AG08396 (cell line): ENCODE measurements at regions not wholly inside any gene's neighbourhood (a gene's known extent, or its start where the extent isn't known, plus 50 kb on each side); places are given as distances from the start of the nearest gene placed in this dataset.
"Not testable (repeated sequence)": the region's sequence is repeated elsewhere in the genome, so short reads cannot be mapped to it uniquely, and the experiment has no call there.

Experiments
- DNase-seq: peaks from one replicate; pipeline ENCODE4 v3.0.0; 2012; ENCODE audit warnings: low spot score, mixed read lengths

DNA sequence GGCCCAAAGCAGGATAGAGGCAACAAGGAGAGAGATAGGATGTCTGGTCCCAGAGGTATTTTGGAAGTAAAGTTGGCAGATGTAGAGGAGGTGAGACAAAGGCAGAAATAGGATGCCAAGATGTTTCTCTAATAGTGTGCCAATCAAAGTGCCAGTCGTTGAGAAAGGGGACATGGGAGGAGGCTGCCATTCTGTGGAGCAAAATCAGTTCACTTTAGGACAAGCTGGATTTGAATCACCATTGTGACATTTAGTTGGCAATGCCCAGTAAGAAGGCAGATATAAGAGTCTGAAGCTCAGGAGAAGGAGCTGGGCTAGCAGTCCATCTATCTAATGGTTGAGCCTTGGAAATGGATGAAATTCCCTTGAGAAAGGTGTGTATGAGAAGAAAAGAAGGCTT, 53.8 kb downstream of the ADRB2 start:
- no peak for DNase-seq

DNA sequence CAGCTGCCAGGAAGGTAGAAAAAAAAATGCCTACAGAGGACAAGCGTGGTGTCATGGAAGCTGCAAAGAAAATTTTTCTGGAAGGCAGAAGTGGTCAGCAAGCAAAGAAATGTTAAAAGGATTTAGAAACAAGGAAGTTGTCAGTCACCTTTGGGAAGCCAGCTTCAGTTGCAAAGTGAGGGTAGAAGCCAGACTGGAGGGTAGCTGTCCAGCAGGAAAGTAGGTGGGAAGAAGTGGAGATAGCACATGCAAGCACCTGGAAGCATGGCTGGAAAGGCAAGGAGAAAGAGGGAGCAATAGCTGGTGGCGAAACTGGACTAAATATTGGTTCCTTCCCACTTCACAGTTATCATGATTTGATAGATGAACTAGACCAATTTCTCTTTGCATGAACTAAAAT, 54.3 kb downstream of the ADRB2 start:
- no peak for DNase-seq

DNA sequence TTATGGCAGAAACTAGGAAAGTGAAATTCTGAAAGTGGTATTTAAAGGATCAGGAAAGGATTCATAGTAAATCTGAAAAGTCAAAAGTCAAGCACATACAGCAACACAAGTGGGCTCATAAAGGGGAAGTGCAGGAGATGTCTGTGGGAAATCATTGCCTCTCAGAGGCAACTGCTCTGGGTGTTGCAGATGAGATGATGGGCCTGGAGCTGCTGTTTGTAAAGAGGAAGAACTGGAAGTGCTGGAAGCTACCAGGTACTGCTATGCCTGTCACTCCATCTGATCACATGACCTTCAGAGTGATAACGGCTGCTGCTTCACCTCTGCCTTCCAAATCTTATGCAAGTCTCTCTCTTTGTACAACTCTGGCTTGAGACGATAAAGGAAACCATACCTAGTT, 55.9 kb downstream of the ADRB2 start:
- no peak for DNase-seq

DNA sequence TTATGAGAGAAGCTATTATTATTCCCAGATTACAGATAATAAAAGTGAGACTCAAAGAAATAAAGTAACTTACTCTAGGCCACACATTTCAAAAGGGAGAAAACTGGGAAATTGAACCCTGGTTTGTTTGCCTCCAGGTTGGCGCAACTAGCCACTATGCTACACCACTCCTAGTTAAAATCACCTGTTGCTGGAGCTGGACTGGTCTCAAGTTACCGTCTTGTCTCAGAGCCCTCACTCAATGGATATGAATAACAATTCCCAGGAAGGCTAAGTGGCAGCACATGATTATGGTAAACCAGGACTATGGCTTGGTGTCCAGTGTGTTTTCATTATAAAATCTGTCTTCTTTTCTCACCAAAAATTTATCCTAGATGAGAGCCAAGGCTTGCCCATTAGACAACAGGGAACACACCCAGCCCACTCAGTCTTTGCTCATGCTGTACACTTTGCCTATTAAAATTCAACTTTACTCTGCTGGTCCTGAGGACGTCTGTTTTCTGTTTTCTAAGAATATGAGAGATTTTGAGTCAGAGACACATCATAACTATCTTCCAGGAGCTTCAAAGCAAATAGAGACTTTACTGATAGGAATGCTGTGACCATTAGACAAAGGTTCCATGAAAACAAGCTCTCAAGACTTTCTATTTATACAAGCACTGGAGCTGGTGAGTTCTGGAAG, 58.1 kb downstream of the ADRB2 start:
- DNase-seq = no peak

DNA sequence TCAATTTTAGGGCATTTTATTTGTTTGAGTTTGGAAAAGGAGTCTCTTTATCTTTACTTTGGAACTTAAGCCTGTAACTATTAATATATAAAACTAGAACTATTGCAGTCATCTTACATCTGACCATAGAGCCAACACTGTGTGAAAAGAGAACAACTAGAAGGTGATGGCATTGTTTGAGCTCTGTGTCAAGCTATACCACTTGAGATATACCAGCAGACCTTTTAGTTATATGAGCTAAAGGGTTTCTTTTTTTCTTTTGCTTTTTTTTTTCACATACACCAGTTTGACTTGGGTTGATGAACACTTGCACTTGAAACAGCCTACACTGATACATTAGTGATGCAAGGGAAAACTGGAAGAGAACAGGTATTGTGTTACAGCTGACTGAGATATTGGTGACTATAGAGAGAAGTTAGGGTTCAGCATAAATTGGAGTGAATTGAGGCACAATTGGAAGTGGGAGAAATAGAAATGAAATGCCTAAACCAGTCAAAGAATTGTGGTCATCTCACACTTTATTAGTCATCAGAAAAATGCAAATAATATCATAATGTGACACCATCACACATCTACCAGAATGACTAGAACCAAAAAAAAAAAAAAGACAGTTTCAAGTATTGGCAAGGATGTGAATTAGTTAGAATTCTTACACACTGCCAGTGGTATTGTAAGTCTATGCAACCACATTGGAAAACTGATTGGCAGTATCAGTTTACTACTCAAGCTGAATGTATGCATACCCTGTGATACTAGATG, 60.9 kb downstream of the ADRB2 start:
- DNase-seq = no peak

DNA sequence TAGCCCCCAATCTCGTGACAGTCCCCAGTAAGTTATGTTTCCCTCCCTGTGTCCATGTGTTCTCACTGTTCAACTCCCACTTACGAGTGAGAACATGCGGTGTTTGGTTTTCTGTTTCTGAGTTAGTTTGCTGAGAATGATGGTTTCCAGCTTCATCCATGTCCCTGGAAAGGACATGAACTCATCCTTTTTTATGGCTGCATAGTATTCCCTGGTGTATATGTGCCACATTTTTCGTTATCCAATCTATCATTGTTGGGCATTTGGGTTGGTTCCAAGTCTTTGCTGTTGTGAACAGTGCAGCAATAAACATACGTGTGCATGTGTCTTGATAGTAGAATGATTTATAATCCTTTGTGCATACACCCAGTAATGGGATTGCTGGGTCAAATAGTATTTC, 63.5 kb downstream of the ADRB2 start:
- DNase-seq = not testable (repeated sequence)

DNA sequence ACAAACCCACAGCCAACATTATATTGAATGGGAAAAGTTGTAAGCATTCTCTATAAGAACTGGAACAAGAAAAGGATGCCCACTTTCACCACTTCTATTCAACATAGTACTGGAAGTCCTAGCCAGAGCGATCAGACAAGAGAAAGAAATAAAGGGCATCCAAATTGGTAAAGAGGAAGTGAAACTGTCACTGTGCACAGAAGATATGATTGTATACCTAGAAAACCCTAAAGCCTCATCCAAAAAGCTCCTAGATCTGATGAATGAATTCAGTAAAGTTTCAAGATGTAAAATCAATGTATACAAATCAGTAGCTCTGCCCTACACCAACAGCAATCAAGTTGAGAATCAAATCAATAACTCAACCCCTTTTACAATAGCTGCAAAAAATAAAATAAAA, 69.0 kb downstream of the ADRB2 start:
- not testable (repeated sequence) for DNase-seq

DNA sequence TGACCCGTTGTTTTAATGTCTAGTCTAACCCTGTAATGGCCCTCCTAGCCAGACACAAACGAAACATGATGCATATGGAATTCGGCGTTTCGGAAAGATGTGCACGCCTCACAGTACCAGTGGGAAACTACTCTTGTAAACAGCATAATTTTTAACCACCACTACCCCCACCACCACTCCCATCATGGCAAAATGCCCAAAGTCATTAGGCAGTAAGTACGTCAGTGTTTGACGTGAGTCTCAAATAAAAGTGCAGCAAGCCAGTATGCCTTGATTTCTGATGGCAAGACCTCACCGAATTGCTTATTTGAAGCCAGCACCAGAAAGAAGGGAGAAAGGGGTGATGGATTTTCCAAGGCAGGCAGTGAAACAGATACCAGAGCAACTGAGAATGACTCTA, 71.4 kb downstream of the ADRB2 start:
- DNase-seq = no peak

DNA sequence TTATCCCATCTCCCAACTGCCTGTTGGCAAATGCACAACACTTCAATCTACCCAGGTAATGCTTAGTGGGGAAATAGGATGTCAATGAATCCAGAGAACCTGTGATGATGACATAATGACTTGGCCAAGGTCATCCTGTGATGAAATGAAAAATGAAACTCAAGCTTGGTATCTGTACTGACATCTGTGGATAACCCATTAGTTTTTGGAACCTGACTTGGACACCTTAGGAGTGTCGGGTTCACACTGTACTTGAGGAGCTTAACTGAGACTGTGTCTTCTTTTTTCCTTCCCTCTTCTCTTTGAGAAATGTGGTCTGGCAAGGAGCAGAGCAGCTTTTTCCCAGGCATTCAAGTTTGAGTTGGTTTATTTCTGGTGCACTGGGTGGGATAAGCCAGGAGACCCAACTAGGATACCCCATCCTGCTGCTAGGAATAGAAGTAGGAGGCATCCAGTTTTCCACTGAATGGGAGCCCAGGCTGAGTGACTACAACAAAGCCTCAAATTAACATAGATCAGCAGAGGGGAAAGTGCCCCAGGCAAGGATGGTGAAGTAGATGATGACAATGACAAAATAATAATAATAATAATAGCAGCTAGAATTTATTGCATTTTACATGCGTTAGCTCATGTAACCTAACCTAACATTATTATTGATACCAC, 72.1 kb downstream of the ADRB2 start:
- no peak for DNase-seq

DNA sequence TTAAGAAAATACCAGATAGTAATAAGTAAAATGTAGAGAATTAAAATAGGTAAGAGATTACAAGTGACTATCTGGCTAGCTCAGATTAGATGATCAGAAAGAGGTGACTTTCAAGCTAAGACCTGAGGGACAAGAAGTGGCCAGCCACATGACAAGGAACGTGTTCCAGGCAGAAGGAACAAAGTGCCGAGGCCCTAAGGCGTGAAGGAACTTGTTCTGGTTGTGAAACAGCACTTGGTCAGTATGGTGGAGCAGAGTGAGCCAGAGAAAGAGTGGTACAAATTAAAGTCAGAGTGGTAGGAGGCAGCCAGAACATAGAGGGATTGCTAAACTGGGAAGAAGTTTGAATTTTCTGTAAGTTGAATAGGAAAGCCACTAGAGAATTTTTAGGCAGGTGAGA, 73.6 kb downstream of the ADRB2 start:
- no peak for DNase-seq

DNA sequence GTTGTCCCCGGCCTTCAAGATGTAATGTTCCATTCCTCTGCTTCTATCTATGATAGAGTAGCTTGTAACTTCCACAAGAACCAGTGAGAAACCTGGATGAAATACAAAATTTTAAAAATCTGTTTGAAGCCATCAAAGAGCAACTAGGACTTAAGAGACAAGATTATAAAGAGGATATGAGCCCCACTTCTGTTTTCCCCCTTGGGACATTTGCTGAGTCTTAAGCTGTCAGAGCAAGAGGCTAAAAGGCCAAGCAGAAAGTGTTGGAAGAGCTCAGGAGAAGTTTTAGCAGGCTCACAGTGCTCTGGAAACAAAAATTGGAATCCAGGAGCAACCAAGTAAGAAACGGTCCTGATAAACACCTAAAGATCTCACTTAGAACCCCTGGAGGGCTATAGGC, 76.1 kb downstream of the ADRB2 start:
- DNase-seq = no peak

DNA sequence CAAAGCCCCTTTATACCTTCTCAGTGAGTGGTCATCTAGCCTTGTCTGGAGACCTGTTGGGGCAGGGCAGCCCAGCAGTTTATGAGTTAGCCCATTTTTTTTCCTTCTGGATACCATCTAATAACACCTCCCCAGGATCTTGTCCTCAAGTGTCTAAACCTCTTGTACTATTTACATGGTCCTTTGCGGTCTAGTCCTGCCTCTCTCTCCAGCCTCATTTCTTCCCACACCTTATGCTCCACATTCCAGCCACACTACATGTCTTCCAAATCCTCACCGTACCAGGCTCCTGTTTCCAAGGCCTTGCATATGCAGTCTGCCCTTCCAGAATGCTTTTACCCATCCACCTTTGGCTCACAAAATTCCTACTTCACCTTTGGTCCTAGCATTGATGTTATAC, 77.2 kb downstream of the ADRB2 start:
- DNase-seq = no peak

DNA sequence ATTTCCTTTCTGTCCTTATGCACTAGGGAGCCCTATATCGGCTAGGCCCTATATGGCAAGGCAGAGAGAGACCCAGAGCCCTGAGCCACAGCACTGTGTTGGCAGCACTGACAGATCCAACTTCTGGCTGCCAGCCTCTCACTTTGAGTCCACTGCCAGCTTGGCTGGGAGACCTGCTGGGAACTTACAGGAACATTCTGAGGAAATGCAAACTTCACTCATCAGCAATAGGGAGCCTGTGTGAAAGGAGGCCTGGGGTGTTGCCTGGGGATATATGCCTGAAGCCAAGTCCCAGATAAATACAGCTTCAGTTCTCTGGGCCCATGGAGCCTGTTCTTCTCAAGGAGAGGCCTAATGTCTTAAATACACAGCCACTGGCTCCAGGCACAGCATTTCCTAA, 78.0 kb downstream of the ADRB2 start:
- DNase-seq = no peak

DNA sequence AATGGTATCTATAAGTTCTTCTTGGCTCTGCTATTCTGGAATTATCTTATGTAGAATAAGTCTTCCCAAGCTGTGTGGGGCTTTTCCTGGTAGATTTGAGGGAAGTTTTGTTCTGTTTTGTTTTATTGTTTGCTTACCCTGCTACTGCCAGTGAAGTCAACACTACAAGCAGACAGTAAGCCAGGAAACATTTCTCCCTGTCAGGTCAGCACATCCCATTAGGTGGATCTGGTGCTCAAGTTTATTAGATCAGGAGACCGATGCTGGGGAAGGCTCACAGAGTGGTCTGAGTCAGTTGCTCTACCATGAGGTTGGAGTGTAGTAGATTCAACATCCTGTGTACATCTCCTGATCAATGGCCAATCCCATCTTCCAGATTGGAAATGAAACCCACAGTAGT, 79.1 kb downstream of the ADRB2 start:
- no peak for DNase-seq

DNA sequence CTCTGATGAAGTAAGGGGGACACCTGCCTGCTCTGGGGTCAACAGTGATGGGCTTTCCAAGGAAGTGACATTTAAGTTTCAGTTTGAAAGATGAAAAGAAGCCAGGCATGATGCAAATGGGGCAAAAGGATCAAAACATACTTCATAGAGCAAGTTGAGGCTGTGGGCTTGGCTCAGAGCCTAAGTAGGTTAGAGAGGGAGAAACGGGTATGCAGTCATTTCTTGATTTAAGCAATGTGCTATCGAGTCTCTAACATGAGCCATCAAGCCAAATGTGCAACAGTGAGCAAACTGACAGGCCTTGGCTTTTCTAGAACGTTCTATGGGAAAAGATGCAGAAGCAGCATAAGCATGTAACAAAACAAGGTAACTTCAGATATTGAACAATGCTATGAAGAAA, 80.6 kb downstream of the ADRB2 start:
- no peak for DNase-seq

DNA sequence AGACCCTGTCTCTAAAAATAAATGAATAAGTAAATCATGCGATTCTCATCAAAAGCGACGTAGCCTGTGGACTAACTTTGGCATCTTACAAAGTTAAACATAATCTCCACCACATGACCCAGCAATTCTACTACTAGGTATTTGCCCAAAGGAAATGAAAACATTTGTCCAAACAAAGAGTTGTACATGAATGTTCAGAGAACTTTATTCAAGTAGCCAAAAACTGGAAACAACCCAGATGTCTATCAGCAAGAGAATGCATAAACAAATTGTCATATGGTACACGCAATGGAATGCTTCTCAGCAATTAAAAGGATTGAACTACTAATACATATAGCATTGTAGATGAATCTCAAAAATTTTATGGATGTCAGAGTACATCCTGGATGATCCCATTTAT, 82.6 kb downstream of the ADRB2 start:
- no peak for DNase-seq

DNA sequence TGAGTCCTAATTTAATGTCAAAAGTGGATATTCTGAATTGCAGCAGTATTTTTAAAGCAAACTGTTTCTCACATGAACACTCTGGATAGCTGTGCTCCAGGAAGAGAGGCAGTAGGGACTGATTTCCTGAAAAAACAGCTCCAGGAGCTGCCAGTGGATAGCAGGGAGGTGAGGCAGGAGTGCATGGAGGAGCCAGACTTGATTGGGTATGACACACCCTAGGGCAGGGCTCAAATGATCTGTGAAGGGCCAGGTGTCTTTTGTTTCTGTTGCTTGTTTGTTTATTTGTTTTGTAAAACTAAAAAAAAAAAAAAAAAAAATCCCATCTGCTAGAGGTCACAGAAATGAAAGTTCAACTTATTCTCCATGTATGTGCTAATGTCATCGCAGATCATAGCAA, 83.4 kb downstream of the ADRB2 start:
- DNase-seq = no peak

DNA sequence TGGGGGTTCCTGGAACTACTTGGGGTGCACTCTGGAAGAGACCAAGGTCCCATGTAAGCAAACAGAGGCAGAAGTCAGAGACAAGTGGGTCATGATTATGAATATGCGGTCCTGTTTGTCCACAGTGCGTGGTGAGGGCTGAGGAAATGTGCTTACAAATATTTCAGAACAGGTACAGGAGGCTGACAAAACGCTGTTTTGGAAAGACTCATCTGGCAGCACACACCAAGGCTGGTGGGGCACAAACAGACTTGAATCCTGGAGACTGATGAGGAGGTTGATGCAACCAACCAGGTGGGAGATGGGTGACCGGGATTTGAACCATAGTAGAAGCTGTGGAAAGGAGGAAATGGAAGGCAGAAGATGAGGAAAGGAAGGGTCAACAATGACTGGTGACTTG, 83.8 kb downstream of the ADRB2 start:
- no peak for DNase-seq

DNA sequence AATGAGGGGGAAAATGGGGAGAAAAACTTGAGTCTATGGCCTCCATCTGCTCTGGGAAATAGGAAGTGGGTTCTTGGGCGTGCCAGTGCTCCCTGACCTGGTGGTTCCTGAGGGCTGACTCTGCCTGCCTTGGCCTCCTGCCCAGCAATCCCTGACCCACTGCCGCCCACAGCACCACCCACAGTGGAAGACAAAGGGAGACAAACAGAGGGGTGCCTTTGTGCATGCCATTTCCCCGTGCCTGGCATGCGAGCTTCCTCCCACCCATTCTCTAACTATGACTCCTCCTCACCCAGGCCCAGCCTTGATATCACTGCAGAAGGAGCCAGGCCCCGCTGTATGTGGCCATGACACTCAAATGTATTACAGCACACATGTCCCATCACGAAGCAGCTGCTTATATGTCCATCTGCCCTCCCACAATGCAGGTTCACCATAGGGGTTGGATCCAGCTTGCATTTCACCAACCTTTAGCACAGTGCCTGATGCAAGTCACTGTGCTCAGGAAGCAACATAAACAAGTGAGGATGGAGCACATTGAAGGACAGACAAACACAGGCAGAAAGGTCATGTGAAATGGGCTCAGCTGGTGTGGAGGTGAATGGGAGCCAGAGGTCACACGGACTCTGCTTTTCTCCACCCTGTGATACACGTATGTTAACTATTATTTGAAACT, 84.4 kb downstream of the ADRB2 start:
- DNase-seq = peak; percentile 26

DNA sequence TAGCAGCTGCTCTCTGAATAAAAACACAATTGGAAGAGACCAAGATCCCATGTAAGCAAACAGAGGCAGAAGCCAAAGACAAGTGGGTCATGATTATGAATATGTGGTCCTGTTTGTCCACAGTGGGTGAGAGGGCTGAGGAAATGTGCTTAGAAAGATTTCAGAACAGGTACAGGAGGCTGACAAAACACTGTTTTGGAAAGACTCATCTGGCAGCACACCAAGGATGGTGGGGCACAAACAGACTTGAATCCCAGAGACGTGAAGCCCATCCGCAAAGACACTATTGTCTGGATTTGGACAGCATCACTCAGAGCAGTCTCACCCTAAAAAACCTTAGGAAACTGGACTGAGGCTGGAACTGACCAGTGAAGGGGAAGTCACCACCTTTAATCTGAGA, 85.0 kb downstream of the ADRB2 start:
- DNase-seq = no peak

DNA sequence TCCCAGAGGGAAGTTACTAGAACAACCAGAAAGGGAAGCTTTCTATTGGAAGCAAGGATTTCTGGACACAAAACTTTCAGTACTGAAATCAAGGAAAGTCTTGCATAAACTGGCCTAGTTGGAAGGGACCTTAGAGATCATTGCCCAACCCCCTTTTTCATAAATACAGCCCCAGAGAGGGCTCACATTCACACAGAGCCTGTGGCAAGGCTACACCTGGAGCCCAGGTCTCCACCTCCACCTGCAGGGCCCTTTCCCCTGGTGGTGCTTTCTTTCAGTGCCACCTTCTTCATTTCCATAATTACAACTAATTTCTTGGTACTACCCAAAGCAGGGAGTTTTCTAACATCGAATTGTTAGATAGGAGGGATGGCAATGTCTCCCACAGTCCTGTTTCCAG, 85.7 kb downstream of the ADRB2 start:
- no peak for DNase-seq

DNA sequence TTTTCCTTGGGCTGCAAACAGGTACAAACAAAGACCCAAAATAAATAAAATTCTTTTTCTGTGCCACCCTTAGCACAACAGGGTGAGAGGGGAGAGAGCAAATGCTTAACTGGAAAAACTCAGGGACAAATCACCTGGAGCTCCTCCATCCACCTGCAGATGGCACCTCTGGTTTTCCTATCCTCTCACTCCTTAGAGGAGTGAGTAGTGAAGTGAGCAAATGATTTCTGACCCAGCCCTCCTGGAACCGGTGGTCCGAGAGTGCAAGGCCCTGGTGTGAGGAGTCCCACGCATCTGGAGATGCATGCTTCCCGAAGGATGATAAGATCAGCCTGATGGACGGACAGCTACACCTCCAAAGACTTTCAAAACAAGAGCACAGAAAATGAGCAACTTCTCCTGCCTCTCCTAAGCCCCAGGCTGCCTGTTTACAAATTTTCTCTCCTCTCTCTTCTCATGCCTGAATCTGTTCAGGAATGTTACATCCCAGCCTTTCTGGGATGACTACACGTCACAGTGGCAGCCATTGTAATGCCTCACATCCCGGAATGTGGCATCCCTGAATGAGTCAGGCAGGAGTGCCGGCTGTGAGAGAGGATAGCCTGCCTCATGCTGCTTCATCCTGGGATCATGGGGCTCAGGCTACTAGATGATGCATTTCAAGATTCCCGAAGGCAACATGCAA, 86.4 kb downstream of the ADRB2 start:
- DNase-seq = peak; percentile 90
